ENCODE measurements at regions not wholly inside any gene's neighbourhood (a gene's known extent, or its start where the extent isn't known, plus 50 kb on each side); places are given as distances from the start of the nearest gene placed in this dataset.

GRCh38 chr4:148790691-148791090 is 348.5 kb upstream of the NR3C2 start:
- no peak overlapping the region for H3K27ac ChIP-seq (ENCODE audit: control insufficient read depth, insufficient read depth, low read length)
- H3K9me3 ChIP-seq (ENCODE audit: control insufficient read depth, low read depth, low read length): no peaks in the 10 kb centered on the region
- no peak overlapping the region for H3K4me2 ChIP-seq (ENCODE audit: control insufficient read depth, extremely low read depth, insufficient read depth, low read depth, low read length)
- H3K9ac ChIP-seq (ENCODE audit: control insufficient read depth, extremely low read depth, insufficient read depth, low read length): no peak overlapping the region
- TF ChIP-seq CTCF (optimal IDR thresholded peaks at IDR 0.05 in 1 of 3, IDR thresholded peaks at IDR 0.05 in 1 of 3, conservative IDR thresholded peaks at IDR 0.05 in 1 of 3; ENCODE audit: extremely low read depth in 1 of 3, insufficient read depth in 2 of 3, low read length in 3 of 3) (no peak), EZH2 (IDR thresholded peaks at IDR 0.05; ENCODE audit: low read length) (no peak)
- no peak for DNase-seq (ENCODE audit: low read depth, low spot score)
- no peak overlapping the region for H2AFZ ChIP-seq (ENCODE audit: control insufficient read depth, low read length)
- no peaks in the 10 kb centered on the region for H3K36me3 ChIP-seq (ENCODE audit: control insufficient read depth in 2 of 2, extremely low read depth in 1 of 2, insufficient read depth in 2 of 2, low read length in 2 of 2)
- H3K27me3 ChIP-seq (ENCODE audit: control insufficient read depth, extremely low read depth, insufficient read depth, low read length): no peaks in the 10 kb centered on the region
- dilution Hi-C loops (cut with MboI; ENCODE audit: extremely low pct_ligation_motif_present, low sequenced_read_pairs): no loop called here
- no peak overlapping the region for H3K4me3 ChIP-seq (ENCODE audit: control insufficient read depth in 2 of 3, extremely low read depth in 1 of 3, insufficient read depth in 2 of 3, low read depth in 1 of 3, low read length in 3 of 3)
- peaks cover 8% of the 10 kb centered on the region for H3K4me1 ChIP-seq (ENCODE audit: control insufficient read depth, extremely low read depth, insufficient read depth, low read length)
- no peaks in the 10 kb centered on the region for H3K9me1 ChIP-seq (ENCODE audit: control insufficient read depth, extremely low read depth, insufficient read depth, low read length)
- no peaks in the 10 kb centered on the region for H4K20me1 ChIP-seq (ENCODE audit: control insufficient read depth, extremely low read depth, insufficient read depth, low read length)
- FAIRE-seq: no peak
- no peaks in the 10 kb centered on the region for H3K79me2 ChIP-seq (ENCODE audit: control insufficient read depth, insufficient read depth, low read length)

- no peak overlapping the region for H3K4me2 ChIP-seq (ENCODE audit: control insufficient read depth, extremely low read depth, insufficient read depth, low read depth, low read length)
- H2AFZ ChIP-seq (ENCODE audit: control insufficient read depth, low read length): no peak overlapping the region
- no peaks in the 10 kb centered on the region for H3K27me3 ChIP-seq (ENCODE audit: control insufficient read depth, extremely low read depth, insufficient read depth, low read length)
- no peak for DNase-seq (ENCODE audit: low read depth, low spot score)
- H3K9ac ChIP-seq (ENCODE audit: control insufficient read depth, extremely low read depth, insufficient read depth, low read length): no peak overlapping the region
- peaks cover 4% of the 10 kb centered on the region for H3K4me1 ChIP-seq (ENCODE audit: control insufficient read depth, extremely low read depth, insufficient read depth, low read length)
- H3K27ac ChIP-seq (ENCODE audit: control insufficient read depth, insufficient read depth, low read length): no peak overlapping the region
- H3K79me2 ChIP-seq (ENCODE audit: control insufficient read depth, insufficient read depth, low read length): no peaks in the 10 kb centered on the region
- FAIRE-seq: no peak
- H3K36me3 ChIP-seq (ENCODE audit: control insufficient read depth in 2 of 2, extremely low read depth in 1 of 2, insufficient read depth in 2 of 2, low read length in 2 of 2): no peaks in the 10 kb centered on the region
- dilution Hi-C loops (cut with MboI; ENCODE audit: extremely low pct_ligation_motif_present, low sequenced_read_pairs): no loop called here
- no peaks in the 10 kb centered on the region for H3K9me3 ChIP-seq (ENCODE audit: control insufficient read depth, low read depth, low read length)
- no peaks in the 10 kb centered on the region for H3K9me1 ChIP-seq (ENCODE audit: control insufficient read depth, extremely low read depth, insufficient read depth, low read length)
- TF ChIP-seq CTCF (optimal IDR thresholded peaks at IDR 0.05 in 1 of 3, IDR thresholded peaks at IDR 0.05 in 1 of 3, conservative IDR thresholded peaks at IDR 0.05 in 1 of 3; ENCODE audit: extremely low read depth in 1 of 3, insufficient read depth in 2 of 3, low read length in 3 of 3) (no peak), EZH2 (IDR thresholded peaks at IDR 0.05; ENCODE audit: low read length) (no peak)
- H3K4me3 ChIP-seq (ENCODE audit: control insufficient read depth in 2 of 3, extremely low read depth in 1 of 3, insufficient read depth in 2 of 3, low read depth in 1 of 3, low read length in 3 of 3): no peak overlapping the region
- no peaks in the 10 kb centered on the region for H4K20me1 ChIP-seq (ENCODE audit: control insufficient read depth, extremely low read depth, insufficient read depth, low read length)
These were observed 348.0 kb upstream of the NR3C2 start for GRCh38 chr4:148790246-148790645.
